T-cell (primary cell): ENCODE measurements at regions not wholly inside any gene's neighbourhood (a gene's known extent, or its start where the extent isn't known, plus 50 kb on each side); places are given as distances from the start of the nearest gene placed in this dataset.

Source experiments
- ATAC-seq, 4 experiments: fragments of 200-7000 bp in 3 of 4; fragments of 150-1000 bp in 1 of 4; cut with Tn5 transposase; replicated peaks in 1 of 4; 1 replicate in 3 of 4; 2 replicates in 1 of 4; pipeline ENCODE4 v1.10.0; 2021; ENCODE audit warnings: moderate library complexity in 3 of 4, mild to moderate bottlenecking in 2 of 4, moderate number of reproducible peaks in 1 of 4
- CTCF ChIA-PET, 2 donors: fragments of 300-600 bp; sonication (Branson Sonifier 250); formaldehyde crosslinking; loops; one replicate each; lab custom pipeline; 2022; ENCODE audit warnings: antibody characterized with exemption in 2 of 2; lab: Charles Lee
- POLR2A ChIA-PET, 2 donors: fragments of 300-600 bp; sonication (Branson Sonifier 250); formaldehyde crosslinking; loops; one replicate each; lab custom pipeline; 2022; ENCODE audit warnings: antibody characterized with exemption in 2 of 2; lab: Charles Lee
- DNase-seq, 35 experiments: peaks; one replicate each; pipeline versions ENCODE4 v3.0.0 to v3.0.0-alpha.2; 2013 to 2023
- H3K27ac ChIP-seq: one replicate; pipeline ENCODE4 v1.5.1; 2013; ENCODE audit warnings: low read length
- H3K27me3 ChIP-seq, 2 experiments: replicated peaks in 1 of 2; 1 replicate in 1 of 2; 2 replicates in 1 of 2; pipeline versions ENCODE4 v1.6.1 to v1.7.0; 2013; ENCODE audit warnings: low read length in 1 of 2, mixed read lengths in 1 of 2; ENCODE audit not compliant: control insufficient read depth in 2 of 2, insufficient read depth in 2 of 2; ENCODE audit errors: extremely low read depth in 1 of 2
- H3K36me3 ChIP-seq, 2 donors: 1 replicate in 1 of 2; 2 replicates in 1 of 2; pipeline versions ENCODE4 v1.6.1 to v1.7.0; 2013; ENCODE audit warnings: low read length in 1 of 2; ENCODE audit not compliant: control insufficient read depth in 2 of 2, insufficient read depth in 1 of 2; ENCODE audit errors: extremely low read depth in 1 of 2
- H3K4me1 ChIP-seq, 2 experiments: 1 replicate in 1 of 2; 2 replicates in 1 of 2; pipeline versions ENCODE4 v1.6.1 to v1.7.0; 2013; ENCODE audit warnings: low read length in 2 of 2, mixed read lengths in 1 of 2; ENCODE audit not compliant: insufficient read depth in 2 of 2, control insufficient read depth in 1 of 2; ENCODE audit errors: extremely low read depth in 1 of 2
- H3K4me3 ChIP-seq, 2 donors: 1 replicate in 1 of 2; 2 replicates in 1 of 2; pipeline versions ENCODE4 v1.5.1 to v1.7.0; 2013; ENCODE audit warnings: mild to moderate bottlenecking in 2 of 2, low read length in 1 of 2, moderate library complexity in 1 of 2; ENCODE audit not compliant: control insufficient read depth in 1 of 2; ENCODE audit errors: extremely low read depth in 1 of 2
- H3K9me3 ChIP-seq: 2 replicates; pipeline ENCODE4 v1.7.0; 2013
- H3K27ac Mint-ChIP-seq, 2 donors: one replicate each; pipeline ENCODE4 v1.8.0; 2020 to 2021; ENCODE audit warnings: mild to moderate bottlenecking in 2 of 2, mixed read lengths in 2 of 2
- H3K27me3 Mint-ChIP-seq, 2 donors: one replicate each; pipeline ENCODE4 v1.8.0; 2021 to 2022; ENCODE audit warnings: mixed read lengths in 2 of 2
- H3K36me3 Mint-ChIP-seq: one replicate; pipeline ENCODE4 v1.8.0; 2021; ENCODE audit warnings: mixed read lengths
- H3K4me1 Mint-ChIP-seq, 3 donors: one replicate each; pipeline ENCODE4 v1.8.0; 2020 to 2022; ENCODE audit warnings: mixed read lengths in 3 of 3, mild to moderate bottlenecking in 1 of 3
- H3K4me3 Mint-ChIP-seq, 3 donors: one replicate each; pipeline ENCODE4 v1.8.0; 2020 to 2022; ENCODE audit warnings: mild to moderate bottlenecking in 3 of 3, mixed read lengths in 3 of 3, moderate library complexity in 3 of 3
- H3K9me3 Mint-ChIP-seq, 3 donors: one replicate each; pipeline ENCODE4 v1.8.0; 2020 to 2022; ENCODE audit warnings: mixed read lengths in 3 of 3
- WGBS: methylation state at CpG from one replicate; pipeline ENCODE4 v1.1.5; 2013; ENCODE audit warnings: missing lambda C conversion rate; ENCODE audit not compliant: insufficient coverage; 5-methylcytosine and 5-hydroxymethylcytosine counted together

DNA sequence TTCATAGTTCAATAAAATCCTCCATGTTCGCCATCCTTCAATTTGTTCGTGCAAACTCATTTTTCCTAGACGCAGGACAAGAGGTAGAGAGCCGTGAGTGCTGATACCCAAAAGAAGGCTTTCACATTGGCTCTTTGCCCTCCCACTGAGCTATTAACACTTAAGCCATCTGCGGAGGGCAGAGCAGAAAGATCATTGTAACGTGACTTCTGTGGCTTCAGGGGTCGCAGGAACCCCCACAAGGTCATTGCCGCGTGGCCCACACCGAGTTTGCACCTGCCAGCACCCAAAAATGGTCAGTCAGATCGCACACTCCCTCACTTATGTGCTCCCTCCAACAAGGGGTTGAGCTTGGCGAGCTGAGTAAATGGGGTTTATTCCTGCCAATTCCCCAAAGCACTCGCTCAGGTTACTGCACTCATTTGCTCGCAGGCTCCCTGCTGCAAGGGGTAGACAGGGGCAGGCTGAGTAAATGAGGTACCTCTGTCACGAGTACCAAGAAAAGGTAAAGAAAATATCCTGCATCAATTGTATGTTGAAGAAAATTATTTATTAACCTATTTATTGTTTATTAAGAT, 144.1 kb downstream of the PRR20E start:
- Mint-ChIP-seq H3K36me3 (no peaks in the 10 kb centered on the region), H3K4me3 (no peak overlapping the region), H3K4me1 (no peaks in the 10 kb centered on the region), H3K9me3 (peaks cover 0 to 5% (median 0%) of the 10 kb centered on the region in 3 donors), H3K27me3 (no peaks in the 10 kb centered on the region), H3K27ac (no peak overlapping the region)
- DNase-seq, result no peak
- Histone ChIP-seq H3K27me3 (no peaks in the 10 kb centered on the region), H3K36me3 (no peaks in the 10 kb centered on the region), H3K27ac (no peak overlapping the region), H3K9me3 (no peaks in the 10 kb centered on the region), H3K4me3 (no peak overlapping the region), H3K4me1 (no peaks in the 10 kb centered on the region)
- ATAC-seq, result no peak
- POLR2A ChIA-PET, result no interaction called here
- CTCF ChIA-PET, result no interaction called here
- 71% methylated on average over 9 of the region's 15 CpGs for WGBS

DNA sequence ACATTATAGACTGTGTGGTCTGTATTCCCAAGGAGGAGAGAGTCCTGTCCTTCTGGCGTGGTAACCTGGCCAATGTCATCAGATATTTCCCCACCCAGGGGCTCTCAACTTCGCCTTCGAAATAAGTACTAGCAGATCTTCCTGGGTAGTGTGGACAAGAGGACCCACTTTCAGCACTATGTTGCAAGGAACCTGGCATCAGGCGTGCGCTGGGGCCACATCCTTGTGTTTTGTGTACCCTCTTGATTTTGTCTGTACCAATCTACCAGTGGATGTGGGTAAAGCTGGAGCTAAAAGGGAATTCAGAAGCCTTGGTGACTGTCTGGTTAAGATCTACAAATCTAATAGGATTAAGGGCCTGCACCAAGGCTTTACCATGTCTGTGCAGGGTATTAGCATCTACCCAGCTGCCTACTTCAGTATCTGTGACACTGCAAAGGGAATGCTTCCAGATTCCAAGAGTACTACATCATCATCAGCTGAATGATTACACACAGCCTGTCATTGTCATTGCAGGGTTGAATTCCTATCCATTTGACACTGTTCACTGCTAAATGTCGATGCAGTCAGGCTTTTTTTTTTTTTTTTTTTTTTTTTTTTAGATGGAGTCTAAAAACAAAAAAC, 148.0 kb downstream of the PRR20E start:
- POLR2A ChIA-PET, result no interaction called here
- Histone ChIP-seq H3K27me3 (no peaks in the 10 kb centered on the region), H3K4me1 (no peaks in the 10 kb centered on the region), H3K4me3 (no peak overlapping the region), H3K36me3 (no peaks in the 10 kb centered on the region), H3K9me3 (no peaks in the 10 kb centered on the region), H3K27ac (no peak overlapping the region)
- Mint-ChIP-seq H3K27ac (no peak overlapping the region), H3K36me3 (no peaks in the 10 kb centered on the region), H3K4me3 (no peak overlapping the region), H3K27me3 (no peaks in the 10 kb centered on the region), H3K9me3 (peaks cover 0 to 7% (median 7%) of the 10 kb centered on the region in 3 donors), H3K4me1 (no peaks in the 10 kb centered on the region)
- 80% methylated on average over 2 of the region's 6 CpGs for WGBS
- DNase-seq (no peak), ATAC-seq (no peak)
- CTCF ChIA-PET, result interaction anchor here in 1 of 2 donors (0.7 kb wide), 1 partner anchor 1203 kb away, joined by 3 read pairs; no protein-coding TSS in a partner anchor

DNA sequence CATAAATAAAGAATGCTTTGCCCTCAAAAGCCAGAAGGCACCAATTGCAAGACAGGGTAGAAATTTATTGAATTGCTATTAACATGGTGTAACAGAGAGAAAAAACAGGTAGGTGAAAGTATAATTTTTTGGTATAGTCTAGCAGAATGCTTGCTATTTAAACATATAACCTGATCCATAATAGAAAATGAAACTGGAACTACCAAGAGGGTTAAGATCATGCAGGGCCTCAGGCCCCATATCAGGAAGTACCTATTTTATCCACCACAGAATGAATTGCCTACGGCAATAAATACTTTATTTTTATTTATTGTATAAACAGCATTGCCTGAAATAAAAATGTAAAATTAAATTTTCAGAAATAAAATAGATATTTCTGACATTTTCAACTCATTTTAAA, 159.5 kb downstream of the PRR20E start:
- ATAC-seq, result no peak
- Mint-ChIP-seq H3K4me3 (no peak overlapping the region), H3K27ac (no peak overlapping the region), H3K36me3 (no peaks in the 10 kb centered on the region), H3K9me3 (peaks cover 7 to 10% (median 8%) of the 10 kb centered on the region in 3 donors), H3K4me1 (no peaks in the 10 kb centered on the region), H3K27me3 (no peaks in the 10 kb centered on the region)
- no peak for DNase-seq
- Histone ChIP-seq H3K36me3 (no peaks in the 10 kb centered on the region), H3K4me3 (no peak overlapping the region), H3K4me1 (no peaks in the 10 kb centered on the region), H3K9me3 (no peaks in the 10 kb centered on the region), H3K27me3 (no peaks in the 10 kb centered on the region), H3K27ac (no peak overlapping the region)
- no CpG with 5 or more reads among the region's 1 CpG for WGBS
- POLR2A ChIA-PET, result interaction anchor here in 1 of 2 donors (0.6 kb wide), 1 partner anchor 252 kb away, joined by 3 read pairs; no protein-coding TSS in a partner anchor
- CTCF ChIA-PET, result no interaction called here

DNA sequence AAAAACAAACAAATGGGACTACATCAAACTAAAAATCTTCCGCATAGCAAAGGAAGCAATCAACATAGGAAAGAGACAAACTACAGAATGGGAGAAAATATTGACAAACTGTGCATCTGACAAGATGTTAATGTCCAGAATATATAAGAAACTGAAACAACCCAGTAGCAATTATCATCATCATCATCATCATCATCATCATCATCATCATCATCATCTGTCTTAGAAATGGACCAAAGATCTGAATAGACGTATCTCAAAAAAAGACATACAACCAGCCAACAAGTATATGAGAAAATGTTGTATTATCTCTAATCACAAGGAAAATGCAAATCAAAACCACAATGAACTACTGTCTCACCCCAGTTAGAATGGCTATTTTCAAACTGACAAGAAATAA, 173.9 kb downstream of the PRR20E start:
- no peaks in the 10 kb centered on the region for H3K4me1 Mint-ChIP-seq
- no peak overlapping the region for H3K27ac ChIP-seq
- no peak overlapping the region for H3K4me3 ChIP-seq
- H3K27me3 ChIP-seq, result no peaks in the 10 kb centered on the region
- no peak overlapping the region for H3K4me3 Mint-ChIP-seq
- peaks cover 3% of the 10 kb centered on the region for H3K9me3 ChIP-seq
- ATAC-seq (no peak), DNase-seq (no peak)
- H3K36me3 ChIP-seq, result no peaks in the 10 kb centered on the region
- CTCF ChIA-PET, result no interaction called here
- H3K36me3 Mint-ChIP-seq, result no peaks in the 10 kb centered on the region
- no CpG with 5 or more reads among the region's 2 CpGs for WGBS
- POLR2A ChIA-PET, result no interaction called here
- H3K9me3 Mint-ChIP-seq, result peaks cover 4 to 8% (median 7%) of the 10 kb centered on the region in 3 donors
- H3K4me1 ChIP-seq, result no peaks in the 10 kb centered on the region
- no peaks in the 10 kb centered on the region for H3K27me3 Mint-ChIP-seq
- no peak overlapping the region for H3K27ac Mint-ChIP-seq

DNA sequence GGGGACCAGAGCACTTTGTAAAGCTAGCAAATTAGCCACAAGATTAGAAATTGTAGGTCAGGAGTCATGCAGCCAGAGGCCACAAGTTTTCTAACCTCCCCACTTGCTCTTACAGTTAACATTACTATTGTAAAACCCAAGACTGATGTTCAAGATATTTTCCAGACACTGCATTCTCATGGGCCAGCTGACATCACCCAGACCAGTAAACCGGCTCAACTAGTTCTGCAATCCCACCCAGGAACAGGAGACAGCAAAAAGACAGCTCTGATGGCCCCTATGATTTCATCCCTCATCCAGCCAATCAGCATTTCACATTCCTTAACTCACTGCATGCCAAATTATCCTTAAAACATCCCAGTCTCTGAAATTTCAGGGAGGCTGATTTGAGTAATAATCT, 178.5 kb downstream of the PRR20E start:
- DNase-seq, result no peak

DNA sequence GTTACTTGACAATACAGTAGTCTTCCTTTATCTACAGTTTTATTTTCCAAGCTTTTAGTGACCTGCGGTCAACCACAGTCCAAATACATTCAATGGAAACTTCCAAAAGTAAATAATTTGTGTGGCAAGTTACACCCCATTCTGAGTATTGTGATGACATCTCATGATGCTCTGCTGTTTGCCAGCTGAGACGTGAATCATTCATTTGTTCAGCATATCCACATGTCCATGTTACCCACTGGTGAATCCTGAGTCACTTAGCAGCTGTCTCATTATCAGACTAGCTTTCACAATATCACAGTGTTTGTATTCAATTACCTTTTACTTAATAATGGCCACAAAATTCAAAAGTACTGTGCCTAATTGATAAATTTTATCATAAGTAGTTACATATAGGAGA, 179.8 kb downstream of the PRR20E start:
- H3K9me3 ChIP-seq, result no peaks in the 10 kb centered on the region
- H3K36me3 ChIP-seq, result no peaks in the 10 kb centered on the region
- no peaks in the 10 kb centered on the region for H3K27me3 ChIP-seq
- ChIA-PET POLR2A (interaction anchor here in 1 of 2 donors (0.5 kb wide), 1 partner anchor 47 kb away, joined by 4 read pairs; no protein-coding TSS in a partner anchor), CTCF (no interaction called here)
- H3K27ac ChIP-seq, result no peak overlapping the region
- no peak for ATAC-seq
- no peaks in the 10 kb centered on the region for H3K4me1 ChIP-seq
- Mint-ChIP-seq H3K4me3 (no peak overlapping the region), H3K27me3 (no peaks in the 10 kb centered on the region), H3K27ac (no peak overlapping the region), H3K9me3 (peaks cover 10 to 15% (median 11%) of the 10 kb centered on the region in 3 donors), H3K4me1 (no peaks in the 10 kb centered on the region), H3K36me3 (no peaks in the 10 kb centered on the region)
- WGBS, result 14% methylated on average over 1 of the region's 2 CpGs
- no peak for DNase-seq
- no peak overlapping the region for H3K4me3 ChIP-seq

More for the DNA sequence above, 178.5 kb downstream of the PRR20E start:
- Mint-ChIP-seq H3K27me3 (no peaks in the 10 kb centered on the region), H3K36me3 (no peaks in the 10 kb centered on the region), H3K9me3 (peaks cover 9 to 15% (median 11%) of the 10 kb centered on the region in 3 donors), H3K27ac (no peak overlapping the region), H3K4me3 (no peak overlapping the region), H3K4me1 (no peaks in the 10 kb centered on the region)
- no peaks in the 10 kb centered on the region for H3K4me1 ChIP-seq
- POLR2A ChIA-PET, result no interaction called here
- CTCF ChIA-PET, result no interaction called here
- 44% methylated on average over 1 of the region's 1 CpG for WGBS
- no peaks in the 10 kb centered on the region for H3K9me3 ChIP-seq
- H3K36me3 ChIP-seq, result no peaks in the 10 kb centered on the region
- H3K4me3 ChIP-seq, result no peak overlapping the region
- ATAC-seq, result no peak
- no peaks in the 10 kb centered on the region for H3K27me3 ChIP-seq
- H3K27ac ChIP-seq, result no peak overlapping the region
